ENCODE measurements at regions not wholly inside any gene's neighbourhood (a gene's known extent, or its start where the extent isn't known, plus 50 kb on each side); places are given as distances from the start of the nearest gene placed in this dataset.

DNA sequence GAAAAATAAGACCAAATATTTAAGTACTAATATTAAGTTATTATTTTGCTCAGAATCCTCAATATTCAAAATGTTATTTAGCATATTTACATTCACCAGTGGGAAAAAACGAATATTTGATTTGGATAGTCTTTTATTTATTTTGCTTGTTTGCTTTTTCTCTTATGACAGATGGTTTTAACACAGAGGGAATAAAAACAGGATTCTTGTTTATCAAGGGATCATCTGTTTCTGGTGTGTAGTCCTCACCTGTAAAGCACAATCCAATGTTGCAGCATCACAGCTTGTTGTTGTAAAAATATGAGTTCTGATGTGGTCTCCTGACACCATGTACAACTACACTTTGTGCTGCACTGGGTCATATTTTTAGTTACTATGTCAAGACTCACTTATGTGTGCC is 103.9 kb downstream of the AVPR1A start:
- ATAC-seq (no peak), DNase-seq (no peak)
- Histone ChIP-seq H3K4me3 (no peak overlapping the region), H3K4me1 (ENCODE audit: low read depth) (no peaks in the 10 kb centered on the region), H3K9me3 (no peaks in the 10 kb centered on the region), H3K36me3 (ENCODE audit: low read depth) (no peaks in the 10 kb centered on the region)
- no peak for TF ChIP-seq CTCF (IDR thresholded peaks at IDR 0.05)
- intact Hi-C loops (cut with DNase I, micrococcal nuclease), result no loop called here

GRCh38 chr12:63045020-63045860 is 105.8 kb downstream of the AVPR1A start:
- TF ChIP-seq CTCF (IDR thresholded peaks at IDR 0.05), result no peak
- intact Hi-C loops (cut with DNase I, micrococcal nuclease), result no loop called here
- no peaks in the 10 kb centered on the region for H3K9me3 ChIP-seq
- H3K4me3 ChIP-seq, result no peak overlapping the region
- no peaks in the 10 kb centered on the region for H3K36me3 ChIP-seq (ENCODE audit: low read depth)
- no peak for DNase-seq
- ATAC-seq, result no peak
- no peaks in the 10 kb centered on the region for H3K4me1 ChIP-seq (ENCODE audit: low read depth)

DNA sequence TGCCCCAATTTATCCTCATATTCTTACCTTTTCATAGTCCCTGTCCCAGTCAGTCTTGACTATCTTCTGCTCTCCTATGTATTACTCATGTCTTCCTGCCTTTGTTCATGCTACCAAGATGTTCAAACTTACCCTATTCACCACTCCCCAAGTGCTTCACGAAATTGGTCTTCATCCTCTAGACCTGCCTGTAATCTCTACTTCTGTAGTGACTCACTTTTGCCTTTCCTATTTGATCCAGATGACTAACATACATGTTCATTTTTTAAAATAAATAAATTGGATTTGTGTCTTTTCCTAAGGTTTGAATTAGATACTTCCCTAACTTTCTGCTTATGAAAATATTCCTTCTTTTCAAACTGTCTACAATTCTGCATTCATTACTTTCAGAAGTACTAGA is 107.7 kb upstream of the PPM1H start:
- ATAC-seq, result no peak
- no peak for DNase-seq
- H3K4me3 ChIP-seq, result no peak overlapping the region
- H3K4me1 ChIP-seq (ENCODE audit: low read depth), result no peaks in the 10 kb centered on the region
- intact Hi-C loops (cut with DNase I, micrococcal nuclease), result no loop called here
- no peaks in the 10 kb centered on the region for H3K36me3 ChIP-seq (ENCODE audit: low read depth)
- TF ChIP-seq CTCF (IDR thresholded peaks at IDR 0.05), result no peak
- H3K9me3 ChIP-seq, result no peaks in the 10 kb centered on the region

DNA sequence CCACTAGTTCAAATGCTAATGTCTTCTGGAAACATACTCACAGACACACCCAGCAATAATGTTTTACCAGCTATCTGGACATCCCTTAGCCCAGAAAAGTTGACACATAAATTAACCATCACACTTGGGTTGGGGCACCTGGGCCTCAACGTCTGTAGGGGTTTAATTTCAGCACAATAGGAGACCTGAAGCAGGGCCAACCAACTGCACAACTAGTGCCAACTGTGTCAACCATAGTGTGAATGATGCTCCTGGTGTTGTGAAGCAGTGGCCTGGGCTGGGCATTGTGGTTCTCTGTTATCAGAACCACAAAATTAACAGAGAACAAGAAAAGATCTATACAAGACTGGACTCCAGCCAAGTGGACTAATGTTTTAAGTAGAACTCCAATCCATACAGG is 106.7 kb upstream of the PPM1H start:
- no peaks in the 10 kb centered on the region for H3K9me3 ChIP-seq
- no peaks in the 10 kb centered on the region for H3K4me1 ChIP-seq (ENCODE audit: low read depth)

GRCh38 chr12:63040526-63041220 is 105.7 kb upstream of the PPM1H start:
- H3K9me3 ChIP-seq, result no peaks in the 10 kb centered on the region
- no peak for TF ChIP-seq CTCF (IDR thresholded peaks at IDR 0.05)
- H3K36me3 ChIP-seq (ENCODE audit: low read depth), result no peaks in the 10 kb centered on the region
- no peak for ATAC-seq
- H3K4me3 ChIP-seq, result no peak overlapping the region
- intact Hi-C loops (cut with DNase I, micrococcal nuclease), result no loop called here
- no peak for DNase-seq
- H3K4me1 ChIP-seq (ENCODE audit: low read depth), result no peaks in the 10 kb centered on the region

More for the DNA sequence above, 106.7 kb upstream of the PPM1H start:
- no peak overlapping the region for H3K4me3 ChIP-seq
- intact Hi-C loops (cut with DNase I, micrococcal nuclease), result no loop called here
- no peak for TF ChIP-seq CTCF (IDR thresholded peaks at IDR 0.05)
- no peaks in the 10 kb centered on the region for H3K36me3 ChIP-seq (ENCODE audit: low read depth)
- DNase-seq (no peak), ATAC-seq (no peak)
